Suprapubic skin (tissue), 4 donors: ENCODE measurements at regions not wholly inside any gene's neighbourhood (a gene's known extent, or its start where the extent isn't known, plus 50 kb on each side); places are given as distances from the start of the nearest gene placed in this dataset.

ENCODE experiments used
- CTCF ChIP-seq, 2 donors: fragments of 200-600 bp in 1 of 2; fragments of 450-650 bp in 1 of 2; sonication (generic) in 1 of 2; IDR thresholded peaks; one replicate each; pipeline ENCODE4 v1.5.1; 2016 to 2019; ENCODE audit warnings: antibody characterized with exemption in 2 of 2, mild to moderate bottlenecking in 1 of 2, moderate library complexity in 1 of 2
- EP300 ChIP-seq: sonication (generic); formaldehyde crosslinking; IDR thresholded peaks from one replicate; pipeline ENCODE4 v1.6.1; 2017; ENCODE audit warnings: antibody characterized with exemption
- POLR2A ChIP-seq, 2 donors: fragments of 450-650 bp; IDR thresholded peaks; one replicate each; pipeline ENCODE4 v1.6.1; 2017; ENCODE audit warnings: antibody characterized with exemption in 2 of 2, mild to moderate bottlenecking in 2 of 2, moderate library complexity in 2 of 2
- POLR2AphosphoS5 ChIP-seq, 3 donors: sonication (generic); formaldehyde crosslinking; IDR thresholded peaks; one replicate each; pipeline ENCODE4 v1.6.1; 2017; ENCODE audit warnings: antibody characterized with exemption in 3 of 3

- TF ChIP-seq POLR2AphosphoS5 (IDR thresholded peaks at IDR 0.05) (no peak), POLR2A (IDR thresholded peaks at IDR 0.05) (no peak), CTCF (IDR thresholded peaks at IDR 0.05) (no peak), EP300 (no peak)
These were observed 69.3 kb upstream of the TNRC6B start for GRCh38 chr22:40108396-40108795.
